K562 (cell line): ENCODE measurements at regions not wholly inside any gene's neighbourhood (a gene's known extent, or its start where the extent isn't known, plus 50 kb on each side); places are given as distances from the start of the nearest gene placed in this dataset.

ENCODE experiments used
- KLF16 ChIP-seq: IDR thresholded peaks from 2 replicates; pipeline ENCODE4 v1.6.1; 2016; ENCODE audit warnings: antibody characterized with exemption
- L3MBTL2 ChIP-seq: fragments of 450-650 bp; IDR thresholded peaks from 2 replicates; pipeline ENCODE4 v1.6.1; 2016; ENCODE audit warnings: mild to moderate bottlenecking, moderate library complexity
- POLR2H ChIP-seq: IDR thresholded peaks from 2 replicates; pipeline ENCODE4 v1.6.1; 2016; ENCODE audit warnings: missing genetic modification characterization, low read depth, mild to moderate bottlenecking, control low read depth, missing compliant biosample characterization, moderate library complexity
- RAD21 ChIP-seq, 2 experiments: fragments of 250-450 bp in 1 of 2; fragments of 450-650 bp in 1 of 2; sonication (Bioruptor Pico) in 1 of 2; formaldehyde crosslinking in 1 of 2; IDR thresholded peaks in 1 of 2; conservative IDR thresholded peaks in 1 of 2; 2 replicates each; pipeline versions ENCODE4 v1.4.0 to v1.8.0; 2020 to 2022; ENCODE audit warnings: mild to moderate bottlenecking in 2 of 2, moderate library complexity in 1 of 2
- RBFOX2 ChIP-seq: fragments of 200-400 bp; formaldehyde crosslinking; IDR thresholded peaks from 2 replicates; pipeline ENCODE4 v1.6.1; 2017; ENCODE audit warnings: low read depth, mild to moderate bottlenecking, low read length, moderate library complexity
- SLC30A9 ChIP-seq: fragments of 250-450 bp; sonication (Bioruptor Pico); IDR thresholded peaks from 2 replicates; pipeline ENCODE4 v1.8.0; 2022; ENCODE audit warnings: mild to moderate bottlenecking, moderate library complexity
- TOE1 ChIP-seq, 2 experiments: fragments of 450-650 bp in 1 of 2; sonication (generic) in 1 of 2; formaldehyde crosslinking in 1 of 2; IDR thresholded peaks; 2 replicates each; pipeline versions ENCODE4 v1.7.1 to v1.8.0; 2016 to 2022; ENCODE audit warnings: borderline replicate concordance in 2 of 2, mild to moderate bottlenecking in 2 of 2, antibody characterized with exemption in 1 of 2, inconsistent platforms in 1 of 2, low read depth in 1 of 2, missing genetic modification reagents in 1 of 2, moderate library complexity in 1 of 2
- ZNF830 ChIP-seq: fragments of 250-450 bp; sonication (Bioruptor Pico); IDR thresholded peaks from 2 replicates; pipeline ENCODE4 v1.5.0; 2021; ENCODE audit warnings: mild to moderate bottlenecking
- TF ChIP-seq, protein P1 (sequence below): fragments of 450-650 bp; IDR thresholded peaks from 2 replicates; pipeline ENCODE4 v1.6.1; 2016; ENCODE audit warnings: mild to moderate bottlenecking, moderate library complexity
- TF ChIP-seq, protein P2 (sequence below): sonication (generic); formaldehyde crosslinking; IDR thresholded peaks from 2 replicates; pipeline ENCODE4 v1.8.1; 2022; ENCODE audit warnings: missing genetic modification reagents
- TF ChIP-seq, protein P3 (sequence below), 2 experiments: IDR thresholded peaks; 2 replicates each; pipeline ENCODE4 v1.6.1; 2011; ENCODE audit warnings: borderline replicate concordance in 1 of 2, control low read depth in 1 of 2, low read depth in 1 of 2, low read length in 1 of 2, mild to moderate bottlenecking in 1 of 2, mixed read lengths in 1 of 2, moderate library complexity in 1 of 2; ENCODE audit not compliant: insufficient read depth in 1 of 2, insufficient read length in 1 of 2, poor library complexity in 1 of 2, severe bottlenecking in 1 of 2; ENCODE audit errors: extremely low read depth in 1 of 2

DNA sequence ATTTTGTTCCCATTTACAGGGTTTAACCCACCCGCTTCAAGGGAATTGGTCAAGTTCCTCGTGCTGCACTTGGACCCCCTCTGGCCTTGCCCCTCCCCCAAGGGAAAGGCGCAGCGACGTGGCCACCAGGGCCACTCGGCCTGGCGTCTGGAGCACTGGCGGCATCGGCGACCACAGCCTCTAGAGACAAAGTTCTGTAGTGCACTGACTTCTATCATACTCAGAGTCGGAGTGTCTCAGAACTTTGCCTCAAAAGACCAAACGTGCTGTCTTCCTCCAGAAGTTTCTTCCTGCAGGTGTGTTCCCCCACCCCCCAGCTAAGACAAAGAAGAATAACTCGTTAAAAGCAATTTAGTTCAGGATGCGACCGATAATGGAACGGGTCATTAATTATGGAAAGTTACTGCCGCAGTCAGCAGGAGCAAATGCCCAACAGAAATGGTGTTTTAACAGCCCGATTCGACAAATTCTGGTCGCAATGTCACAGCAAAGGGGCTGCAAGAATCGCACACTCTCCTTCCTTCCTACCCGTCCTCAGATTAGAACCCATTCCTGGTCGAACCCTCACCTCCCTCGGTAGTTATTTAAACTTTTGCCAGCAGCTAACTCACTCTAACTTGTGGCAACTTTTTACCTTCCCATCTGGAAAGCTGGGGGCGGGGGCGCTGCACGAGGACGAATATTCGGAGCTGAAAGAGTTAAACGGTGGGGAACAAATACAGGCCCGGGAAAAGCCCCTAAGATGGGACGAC is 202.1 kb upstream of the NFE2L3 start (continued):
- TF ChIP-seq, protein P1, sequence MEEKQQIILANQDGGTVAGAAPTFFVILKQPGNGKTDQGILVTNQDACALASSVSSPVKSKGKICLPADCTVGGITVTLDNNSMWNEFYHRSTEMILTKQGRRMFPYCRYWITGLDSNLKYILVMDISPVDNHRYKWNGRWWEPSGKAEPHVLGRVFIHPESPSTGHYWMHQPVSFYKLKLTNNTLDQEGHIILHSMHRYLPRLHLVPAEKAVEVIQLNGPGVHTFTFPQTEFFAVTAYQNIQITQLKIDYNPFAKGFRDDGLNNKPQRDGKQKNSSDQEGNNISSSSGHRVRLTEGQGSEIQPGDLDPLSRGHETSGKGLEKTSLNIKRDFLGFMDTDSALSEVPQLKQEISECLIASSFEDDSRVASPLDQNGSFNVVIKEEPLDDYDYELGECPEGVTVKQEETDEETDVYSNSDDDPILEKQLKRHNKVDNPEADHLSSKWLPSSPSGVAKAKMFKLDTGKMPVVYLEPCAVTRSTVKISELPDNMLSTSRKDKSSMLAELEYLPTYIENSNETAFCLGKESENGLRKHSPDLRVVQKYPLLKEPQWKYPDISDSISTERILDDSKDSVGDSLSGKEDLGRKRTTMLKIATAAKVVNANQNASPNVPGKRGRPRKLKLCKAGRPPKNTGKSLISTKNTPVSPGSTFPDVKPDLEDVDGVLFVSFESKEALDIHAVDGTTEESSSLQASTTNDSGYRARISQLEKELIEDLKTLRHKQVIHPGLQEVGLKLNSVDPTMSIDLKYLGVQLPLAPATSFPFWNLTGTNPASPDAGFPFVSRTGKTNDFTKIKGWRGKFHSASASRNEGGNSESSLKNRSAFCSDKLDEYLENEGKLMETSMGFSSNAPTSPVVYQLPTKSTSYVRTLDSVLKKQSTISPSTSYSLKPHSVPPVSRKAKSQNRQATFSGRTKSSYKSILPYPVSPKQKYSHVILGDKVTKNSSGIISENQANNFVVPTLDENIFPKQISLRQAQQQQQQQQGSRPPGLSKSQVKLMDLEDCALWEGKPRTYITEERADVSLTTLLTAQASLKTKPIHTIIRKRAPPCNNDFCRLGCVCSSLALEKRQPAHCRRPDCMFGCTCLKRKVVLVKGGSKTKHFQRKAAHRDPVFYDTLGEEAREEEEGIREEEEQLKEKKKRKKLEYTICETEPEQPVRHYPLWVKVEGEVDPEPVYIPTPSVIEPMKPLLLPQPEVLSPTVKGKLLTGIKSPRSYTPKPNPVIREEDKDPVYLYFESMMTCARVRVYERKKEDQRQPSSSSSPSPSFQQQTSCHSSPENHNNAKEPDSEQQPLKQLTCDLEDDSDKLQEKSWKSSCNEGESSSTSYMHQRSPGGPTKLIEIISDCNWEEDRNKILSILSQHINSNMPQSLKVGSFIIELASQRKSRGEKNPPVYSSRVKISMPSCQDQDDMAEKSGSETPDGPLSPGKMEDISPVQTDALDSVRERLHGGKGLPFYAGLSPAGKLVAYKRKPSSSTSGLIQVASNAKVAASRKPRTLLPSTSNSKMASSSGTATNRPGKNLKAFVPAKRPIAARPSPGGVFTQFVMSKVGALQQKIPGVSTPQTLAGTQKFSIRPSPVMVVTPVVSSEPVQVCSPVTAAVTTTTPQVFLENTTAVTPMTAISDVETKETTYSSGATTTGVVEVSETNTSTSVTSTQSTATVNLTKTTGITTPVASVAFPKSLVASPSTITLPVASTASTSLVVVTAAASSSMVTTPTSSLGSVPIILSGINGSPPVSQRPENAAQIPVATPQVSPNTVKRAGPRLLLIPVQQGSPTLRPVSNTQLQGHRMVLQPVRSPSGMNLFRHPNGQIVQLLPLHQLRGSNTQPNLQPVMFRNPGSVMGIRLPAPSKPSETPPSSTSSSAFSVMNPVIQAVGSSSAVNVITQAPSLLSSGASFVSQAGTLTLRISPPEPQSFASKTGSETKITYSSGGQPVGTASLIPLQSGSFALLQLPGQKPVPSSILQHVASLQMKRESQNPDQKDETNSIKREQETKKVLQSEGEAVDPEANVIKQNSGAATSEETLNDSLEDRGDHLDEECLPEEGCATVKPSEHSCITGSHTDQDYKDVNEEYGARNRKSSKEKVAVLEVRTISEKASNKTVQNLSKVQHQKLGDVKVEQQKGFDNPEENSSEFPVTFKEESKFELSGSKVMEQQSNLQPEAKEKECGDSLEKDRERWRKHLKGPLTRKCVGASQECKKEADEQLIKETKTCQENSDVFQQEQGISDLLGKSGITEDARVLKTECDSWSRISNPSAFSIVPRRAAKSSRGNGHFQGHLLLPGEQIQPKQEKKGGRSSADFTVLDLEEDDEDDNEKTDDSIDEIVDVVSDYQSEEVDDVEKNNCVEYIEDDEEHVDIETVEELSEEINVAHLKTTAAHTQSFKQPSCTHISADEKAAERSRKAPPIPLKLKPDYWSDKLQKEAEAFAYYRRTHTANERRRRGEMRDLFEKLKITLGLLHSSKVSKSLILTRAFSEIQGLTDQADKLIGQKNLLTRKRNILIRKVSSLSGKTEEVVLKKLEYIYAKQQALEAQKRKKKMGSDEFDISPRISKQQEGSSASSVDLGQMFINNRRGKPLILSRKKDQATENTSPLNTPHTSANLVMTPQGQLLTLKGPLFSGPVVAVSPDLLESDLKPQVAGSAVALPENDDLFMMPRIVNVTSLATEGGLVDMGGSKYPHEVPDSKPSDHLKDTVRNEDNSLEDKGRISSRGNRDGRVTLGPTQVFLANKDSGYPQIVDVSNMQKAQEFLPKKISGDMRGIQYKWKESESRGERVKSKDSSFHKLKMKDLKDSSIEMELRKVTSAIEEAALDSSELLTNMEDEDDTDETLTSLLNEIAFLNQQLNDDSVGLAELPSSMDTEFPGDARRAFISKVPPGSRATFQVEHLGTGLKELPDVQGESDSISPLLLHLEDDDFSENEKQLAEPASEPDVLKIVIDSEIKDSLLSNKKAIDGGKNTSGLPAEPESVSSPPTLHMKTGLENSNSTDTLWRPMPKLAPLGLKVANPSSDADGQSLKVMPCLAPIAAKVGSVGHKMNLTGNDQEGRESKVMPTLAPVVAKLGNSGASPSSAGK = peak; percentile 75
- TF ChIP-seq RBFOX2 = 0 out of 2 replicates have a peak, but pooled peaks have one; percentile 24
- TF ChIP-seq L3MBTL2 = peak; percentile 86
- peak; percentile 40 to 56 for TF ChIP-seq RAD21 (CRISPR knock-in tag; conservative IDR thresholded peaks at IDR 0.05 in 1 of 2, IDR thresholded peaks at IDR 0.05 in 1 of 2)
- TF ChIP-seq ZNF830 (CRISPR knock-in tag) = no peak
- no peak for TF ChIP-seq TOE1 (IDR thresholded peaks at IDR 0.05; ENCODE audit: borderline replicate concordance)
- no peak for TF ChIP-seq TOE1 (CRISPR knock-in tag; IDR thresholded peaks at IDR 0.05; ENCODE audit: borderline replicate concordance, low read depth)
- TF ChIP-seq, protein P2, sequence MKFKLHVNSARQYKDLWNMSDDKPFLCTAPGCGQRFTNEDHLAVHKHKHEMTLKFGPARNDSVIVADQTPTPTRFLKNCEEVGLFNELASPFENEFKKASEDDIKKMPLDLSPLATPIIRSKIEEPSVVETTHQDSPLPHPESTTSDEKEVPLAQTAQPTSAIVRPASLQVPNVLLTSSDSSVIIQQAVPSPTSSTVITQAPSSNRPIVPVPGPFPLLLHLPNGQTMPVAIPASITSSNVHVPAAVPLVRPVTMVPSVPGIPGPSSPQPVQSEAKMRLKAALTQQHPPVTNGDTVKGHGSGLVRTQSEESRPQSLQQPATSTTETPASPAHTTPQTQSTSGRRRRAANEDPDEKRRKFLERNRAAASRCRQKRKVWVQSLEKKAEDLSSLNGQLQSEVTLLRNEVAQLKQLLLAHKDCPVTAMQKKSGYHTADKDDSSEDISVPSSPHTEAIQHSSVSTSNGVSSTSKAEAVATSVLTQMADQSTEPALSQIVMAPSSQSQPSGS (CRISPR knock-in tag) = no peak
- TF ChIP-seq KLF16 = no peak
- TF ChIP-seq, protein P3, sequence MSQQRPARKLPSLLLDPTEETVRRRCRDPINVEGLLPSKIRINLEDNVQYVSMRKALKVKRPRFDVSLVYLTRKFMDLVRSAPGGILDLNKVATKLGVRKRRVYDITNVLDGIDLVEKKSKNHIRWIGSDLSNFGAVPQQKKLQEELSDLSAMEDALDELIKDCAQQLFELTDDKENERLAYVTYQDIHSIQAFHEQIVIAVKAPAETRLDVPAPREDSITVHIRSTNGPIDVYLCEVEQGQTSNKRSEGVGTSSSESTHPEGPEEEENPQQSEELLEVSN (IDR thresholded peaks at IDR 0.05; ENCODE audit: borderline replicate concordance in 1 of 2, extremely low read depth in 1 of 2, insufficient read depth in 1 of 2, insufficient read length in 1 of 2, low read depth in 1 of 2, low read length in 1 of 2, poor library complexity in 1 of 2, severe bottlenecking in 1 of 2) = peak in 1 of 2 experiments; percentile 61
- TF ChIP-seq POLR2H = peak; percentile 12; the same call in 1 of the 2 replicates
- no peak for TF ChIP-seq SLC30A9
